ENCODE measurements at regions not wholly inside any gene's neighbourhood (a gene's known extent, or its start where the extent isn't known, plus 50 kb on each side); places are given as distances from the start of the nearest gene placed in this dataset.
"Not testable (repeated sequence)": the region's sequence is repeated elsewhere in the genome, so short reads cannot be mapped to it uniquely, and the experiment has no call there.

DNA sequence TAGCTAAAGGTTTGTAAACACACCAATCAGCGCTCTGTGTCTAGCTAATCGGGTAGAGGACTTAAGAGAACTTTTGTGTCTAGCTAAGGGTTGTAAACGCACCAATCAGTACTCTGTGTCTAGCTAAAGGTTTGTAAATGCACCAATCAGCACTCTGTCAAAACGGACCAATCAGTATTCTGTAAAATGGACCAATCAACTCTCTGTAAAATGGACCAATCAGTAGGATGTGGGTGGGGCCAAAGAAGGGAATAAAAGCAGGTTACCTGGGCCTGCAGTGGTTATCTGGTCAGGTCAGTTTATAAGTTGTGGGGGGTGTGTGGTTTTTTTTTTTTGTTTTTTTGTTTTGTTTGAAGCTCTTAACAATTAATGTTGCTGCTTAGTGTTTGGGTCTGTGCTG is 152.4 kb downstream of the SLC35B3 start:
- TF ChIP-seq CTCF (conservative IDR thresholded peaks at IDR 0.05 in 1 of 2, IDR thresholded peaks at IDR 0.05 in 1 of 2; ENCODE audit: extremely low read depth in 1 of 2, insufficient read depth in 1 of 2, low read depth in 1 of 2, low read length in 2 of 2); EZH2 (IDR thresholded peaks at IDR 0.05; ENCODE audit: borderline replicate concordance, low read length): not testable (repeated sequence)
